GM23338 (cell line): ENCODE measurements at regions not wholly inside any gene's neighbourhood (a gene's known extent, or its start where the extent isn't known, plus 50 kb on each side); places are given as distances from the start of the nearest gene placed in this dataset.

Source experiments
- ATAC-seq: fragments of 200-7000 bp; cut with Tn5 transposase; 3 replicates; pipeline ENCODE4 v1.9.1; 2020
- DNase-seq: peaks from one replicate; pipeline ENCODE4 v3.0.0-alpha.2; 2015; ENCODE audit warnings: low spot score
- H2AFZ ChIP-seq: fragments of 200-600 bp; sonication (generic); 2 replicates; pipeline ENCODE4 v1.8.0; 2016; ENCODE audit warnings: antibody characterized with exemption, mild to moderate bottlenecking, moderate library complexity
- H3F3A ChIP-seq: fragments of 200-600 bp; sonication (generic); replicated peaks from 2 replicates; pipeline ENCODE4 v1.8.0; 2017; ENCODE audit warnings: antibody characterized with exemption, mixed run types, low read depth
- H3K27ac ChIP-seq: fragments of 200-600 bp; sonication (generic); 2 replicates; pipeline ENCODE4 v1.6.1; 2016; ENCODE audit warnings: low read depth
- H3K27me3 ChIP-seq: fragments of 200-600 bp; sonication (generic); 2 replicates; pipeline ENCODE4 v1.8.0; 2016; ENCODE audit warnings: mild to moderate bottlenecking, mixed run types, moderate library complexity; ENCODE audit not compliant: insufficient read depth
- H3K36me3 ChIP-seq: fragments of 200-600 bp; sonication (generic); 2 replicates; pipeline ENCODE4 v1.8.0; 2016; ENCODE audit warnings: mild to moderate bottlenecking; ENCODE audit not compliant: insufficient read depth
- H3K4me1 ChIP-seq: fragments of 200-600 bp; sonication (generic); 2 replicates; pipeline ENCODE4 v1.8.0; 2016; ENCODE audit warnings: mild to moderate bottlenecking, moderate library complexity; ENCODE audit not compliant: insufficient read depth
- H3K4me2 ChIP-seq: fragments of 200-600 bp; sonication (generic); 2 replicates; pipeline ENCODE4 v1.7.1; 2017; ENCODE audit warnings: mixed run types
- H3K4me3 ChIP-seq: fragments of 200-600 bp; sonication (generic); 2 replicates; pipeline ENCODE4 v1.6.1; 2016; ENCODE audit warnings: mixed run types
- H3K79me2 ChIP-seq: fragments of 200-600 bp; sonication (generic); replicated peaks from 2 replicates; pipeline ENCODE4 v1.8.0; 2017; ENCODE audit warnings: mild to moderate bottlenecking; ENCODE audit not compliant: insufficient read depth
- H3K9me2 ChIP-seq: fragments of 200-600 bp; sonication (generic); 2 replicates; pipeline ENCODE4 v1.8.0; 2017; ENCODE audit not compliant: insufficient read depth
- H4K20me1 ChIP-seq: fragments of 200-600 bp; sonication (generic); replicated peaks from 2 replicates; pipeline ENCODE4 v1.8.0; 2017; ENCODE audit warnings: mild to moderate bottlenecking; ENCODE audit not compliant: insufficient read depth
- H3K27ac Mint-ChIP-seq: 2 replicates; pipeline ENCODE4 v1.8.0; 2020; ENCODE audit warnings: inconsistent platforms, mild to moderate bottlenecking, moderate library complexity, mixed read lengths
- H3K27me3 Mint-ChIP-seq: 3 replicates; pipeline ENCODE4 v1.8.0; 2022; ENCODE audit warnings: low read depth, mild to moderate bottlenecking, moderate library complexity, mixed read lengths, inconsistent platforms; ENCODE audit not compliant: insufficient read depth, poor library complexity
- H3K36me3 Mint-ChIP-seq: 3 replicates; pipeline ENCODE4 v1.8.0; 2021; ENCODE audit warnings: low read depth, mild to moderate bottlenecking, inconsistent platforms, moderate library complexity, mixed read lengths
- H3K4me1 Mint-ChIP-seq: 3 replicates; pipeline ENCODE4 v1.8.0; 2020; ENCODE audit warnings: mild to moderate bottlenecking, inconsistent platforms, mixed read lengths
- H3K4me3 Mint-ChIP-seq: 3 replicates; pipeline ENCODE4 v1.8.0; 2021; ENCODE audit warnings: moderate library complexity, mild to moderate bottlenecking, inconsistent platforms, mixed read lengths
- H3K9me3 Mint-ChIP-seq: 3 replicates; pipeline ENCODE4 v1.8.0; 2020; ENCODE audit warnings: moderate library complexity, mild to moderate bottlenecking, inconsistent platforms, mixed read lengths
- CREB1 ChIP-seq: fragments of 250-450 bp; sonication (Bioruptor Pico); IDR thresholded peaks from 2 replicates; pipeline ENCODE4 v1.5.0; 2020; ENCODE audit warnings: low read depth, mild to moderate bottlenecking, moderate library complexity
- EZH2 ChIP-seq: fragments of 200-600 bp; sonication (generic); IDR thresholded peaks from one replicate; pipeline ENCODE4 v1.8.0; 2017; ENCODE audit warnings: antibody characterized with exemption, mild to moderate bottlenecking, low read depth; ENCODE audit not compliant: unreplicated experiment
- EZH2phosphoT487 ChIP-seq: fragments of 200-600 bp; sonication (generic); IDR thresholded peaks from one replicate; pipeline ENCODE4 v1.8.1; 2018; ENCODE audit warnings: antibody characterized with exemption; ENCODE audit not compliant: unreplicated experiment
- JUNB ChIP-seq: IDR thresholded peaks from one replicate; pipeline ENCODE4 v1.6.1; 2016; ENCODE audit warnings: antibody characterized with exemption; ENCODE audit not compliant: unreplicated experiment
- NANOG ChIP-seq: IDR thresholded peaks from 2 replicates; pipeline ENCODE4 v1.6.1; 2016; ENCODE audit warnings: antibody characterized with exemption, borderline replicate concordance
- POLR2AphosphoS5 ChIP-seq: IDR thresholded peaks from 2 replicates; pipeline ENCODE4 v1.6.1; 2016; ENCODE audit warnings: antibody characterized with exemption, low read depth
- STAT1 ChIP-seq: IDR thresholded peaks from one replicate; pipeline ENCODE4 v1.6.1; 2016; ENCODE audit warnings: antibody characterized with exemption; ENCODE audit not compliant: unreplicated experiment
- ZNF114 ChIP-seq: fragments of 250-450 bp; sonication (Bioruptor Pico); IDR thresholded peaks from 2 replicates; pipeline ENCODE4 v1.5.0; 2020; ENCODE audit warnings: mild to moderate bottlenecking, moderate library complexity
- ZNF331 ChIP-seq: fragments of 250-450 bp; sonication (Bioruptor Pico); IDR thresholded peaks from 2 replicates; pipeline ENCODE4 v1.5.0; 2020; ENCODE audit warnings: low read depth, mild to moderate bottlenecking, moderate library complexity
- TF ChIP-seq, protein P1 (sequence below), 2 experiments: fragments of 200-600 bp in 1 of 2; sonication (generic) in 1 of 2; conservative IDR thresholded peaks; 2 replicates each; pipeline versions ENCODE4 v1.5.1 to v1.6.1; 2016 to 2017; ENCODE audit warnings: antibody characterized with exemption in 2 of 2, low read depth in 2 of 2, mild to moderate bottlenecking in 2 of 2, moderate library complexity in 1 of 2
- TF ChIP-seq, protein P2 (sequence below): fragments of 250-450 bp; sonication (Bioruptor Pico); IDR thresholded peaks from 2 replicates; pipeline ENCODE4 v1.5.0; 2020; ENCODE audit warnings: mild to moderate bottlenecking, moderate library complexity
- TF ChIP-seq, protein P3 (sequence below): IDR thresholded peaks from one replicate; pipeline ENCODE4 v1.6.1; 2018; ENCODE audit warnings: antibody characterized with exemption; ENCODE audit not compliant: unreplicated experiment
- TF ChIP-seq, protein P4 (sequence below): IDR thresholded peaks from 2 replicates; pipeline ENCODE4 v1.6.1; 2016; ENCODE audit warnings: antibody characterized with exemption

DNA sequence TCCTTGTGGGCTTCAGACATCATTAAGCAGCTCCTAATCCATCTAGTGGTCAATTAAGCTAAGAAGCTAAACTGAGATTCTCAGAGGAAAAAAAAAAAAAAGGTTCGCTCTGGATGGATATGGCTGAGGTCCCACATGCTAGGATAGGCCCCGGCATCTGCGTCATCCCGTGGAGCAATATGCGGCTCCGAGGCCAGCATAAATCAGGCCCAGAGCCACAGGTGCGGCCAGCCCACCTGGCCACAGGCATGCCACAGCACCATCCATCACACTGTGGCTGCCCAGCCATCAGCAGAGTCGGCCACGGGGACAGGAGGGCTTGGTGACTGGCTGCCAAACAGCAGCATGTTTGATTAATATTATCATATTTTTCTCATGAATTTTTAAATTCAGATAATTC lies 106.9 kb upstream of the TIAM1 start:
- no peak overlapping the region for H3K27ac ChIP-seq
- no peak overlapping the region for H3K4me3 Mint-ChIP-seq
- ATAC-seq (no peak), DNase-seq (no peak)
- H3F3A ChIP-seq = no peaks in the 10 kb centered on the region
- no peaks in the 10 kb centered on the region for H3K36me3 ChIP-seq
- peaks cover 11% of the 10 kb centered on the region for H3K9me2 ChIP-seq
- peaks cover 11% of the 10 kb centered on the region; the same call in 2 of the 3 replicates for H3K36me3 Mint-ChIP-seq
- no peaks in the 10 kb centered on the region for H3K4me1 Mint-ChIP-seq
- no peaks in the 10 kb centered on the region; the same call in 2 of the 3 replicates for H3K9me3 Mint-ChIP-seq
- no peak overlapping the region for H3K27ac Mint-ChIP-seq
- no peaks in the 10 kb centered on the region for H4K20me1 ChIP-seq
- no peak overlapping the region for H3K4me2 ChIP-seq
- TF ChIP-seq POLR2AphosphoS5 = no peak
- no peak for TF ChIP-seq ZNF331 (CRISPR knock-in tag)
- no peak for TF ChIP-seq EZH2
- no peak for TF ChIP-seq STAT1
- TF ChIP-seq CREB1 (CRISPR knock-in tag) = no peak
- TF ChIP-seq NANOG = no peak
- TF ChIP-seq, protein P1, sequence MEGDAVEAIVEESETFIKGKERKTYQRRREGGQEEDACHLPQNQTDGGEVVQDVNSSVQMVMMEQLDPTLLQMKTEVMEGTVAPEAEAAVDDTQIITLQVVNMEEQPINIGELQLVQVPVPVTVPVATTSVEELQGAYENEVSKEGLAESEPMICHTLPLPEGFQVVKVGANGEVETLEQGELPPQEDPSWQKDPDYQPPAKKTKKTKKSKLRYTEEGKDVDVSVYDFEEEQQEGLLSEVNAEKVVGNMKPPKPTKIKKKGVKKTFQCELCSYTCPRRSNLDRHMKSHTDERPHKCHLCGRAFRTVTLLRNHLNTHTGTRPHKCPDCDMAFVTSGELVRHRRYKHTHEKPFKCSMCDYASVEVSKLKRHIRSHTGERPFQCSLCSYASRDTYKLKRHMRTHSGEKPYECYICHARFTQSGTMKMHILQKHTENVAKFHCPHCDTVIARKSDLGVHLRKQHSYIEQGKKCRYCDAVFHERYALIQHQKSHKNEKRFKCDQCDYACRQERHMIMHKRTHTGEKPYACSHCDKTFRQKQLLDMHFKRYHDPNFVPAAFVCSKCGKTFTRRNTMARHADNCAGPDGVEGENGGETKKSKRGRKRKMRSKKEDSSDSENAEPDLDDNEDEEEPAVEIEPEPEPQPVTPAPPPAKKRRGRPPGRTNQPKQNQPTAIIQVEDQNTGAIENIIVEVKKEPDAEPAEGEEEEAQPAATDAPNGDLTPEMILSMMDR (conservative IDR thresholded peaks at IDR 0.05; ENCODE audit: low read depth in 2 of 2) = no peak
- TF ChIP-seq, protein P2, sequence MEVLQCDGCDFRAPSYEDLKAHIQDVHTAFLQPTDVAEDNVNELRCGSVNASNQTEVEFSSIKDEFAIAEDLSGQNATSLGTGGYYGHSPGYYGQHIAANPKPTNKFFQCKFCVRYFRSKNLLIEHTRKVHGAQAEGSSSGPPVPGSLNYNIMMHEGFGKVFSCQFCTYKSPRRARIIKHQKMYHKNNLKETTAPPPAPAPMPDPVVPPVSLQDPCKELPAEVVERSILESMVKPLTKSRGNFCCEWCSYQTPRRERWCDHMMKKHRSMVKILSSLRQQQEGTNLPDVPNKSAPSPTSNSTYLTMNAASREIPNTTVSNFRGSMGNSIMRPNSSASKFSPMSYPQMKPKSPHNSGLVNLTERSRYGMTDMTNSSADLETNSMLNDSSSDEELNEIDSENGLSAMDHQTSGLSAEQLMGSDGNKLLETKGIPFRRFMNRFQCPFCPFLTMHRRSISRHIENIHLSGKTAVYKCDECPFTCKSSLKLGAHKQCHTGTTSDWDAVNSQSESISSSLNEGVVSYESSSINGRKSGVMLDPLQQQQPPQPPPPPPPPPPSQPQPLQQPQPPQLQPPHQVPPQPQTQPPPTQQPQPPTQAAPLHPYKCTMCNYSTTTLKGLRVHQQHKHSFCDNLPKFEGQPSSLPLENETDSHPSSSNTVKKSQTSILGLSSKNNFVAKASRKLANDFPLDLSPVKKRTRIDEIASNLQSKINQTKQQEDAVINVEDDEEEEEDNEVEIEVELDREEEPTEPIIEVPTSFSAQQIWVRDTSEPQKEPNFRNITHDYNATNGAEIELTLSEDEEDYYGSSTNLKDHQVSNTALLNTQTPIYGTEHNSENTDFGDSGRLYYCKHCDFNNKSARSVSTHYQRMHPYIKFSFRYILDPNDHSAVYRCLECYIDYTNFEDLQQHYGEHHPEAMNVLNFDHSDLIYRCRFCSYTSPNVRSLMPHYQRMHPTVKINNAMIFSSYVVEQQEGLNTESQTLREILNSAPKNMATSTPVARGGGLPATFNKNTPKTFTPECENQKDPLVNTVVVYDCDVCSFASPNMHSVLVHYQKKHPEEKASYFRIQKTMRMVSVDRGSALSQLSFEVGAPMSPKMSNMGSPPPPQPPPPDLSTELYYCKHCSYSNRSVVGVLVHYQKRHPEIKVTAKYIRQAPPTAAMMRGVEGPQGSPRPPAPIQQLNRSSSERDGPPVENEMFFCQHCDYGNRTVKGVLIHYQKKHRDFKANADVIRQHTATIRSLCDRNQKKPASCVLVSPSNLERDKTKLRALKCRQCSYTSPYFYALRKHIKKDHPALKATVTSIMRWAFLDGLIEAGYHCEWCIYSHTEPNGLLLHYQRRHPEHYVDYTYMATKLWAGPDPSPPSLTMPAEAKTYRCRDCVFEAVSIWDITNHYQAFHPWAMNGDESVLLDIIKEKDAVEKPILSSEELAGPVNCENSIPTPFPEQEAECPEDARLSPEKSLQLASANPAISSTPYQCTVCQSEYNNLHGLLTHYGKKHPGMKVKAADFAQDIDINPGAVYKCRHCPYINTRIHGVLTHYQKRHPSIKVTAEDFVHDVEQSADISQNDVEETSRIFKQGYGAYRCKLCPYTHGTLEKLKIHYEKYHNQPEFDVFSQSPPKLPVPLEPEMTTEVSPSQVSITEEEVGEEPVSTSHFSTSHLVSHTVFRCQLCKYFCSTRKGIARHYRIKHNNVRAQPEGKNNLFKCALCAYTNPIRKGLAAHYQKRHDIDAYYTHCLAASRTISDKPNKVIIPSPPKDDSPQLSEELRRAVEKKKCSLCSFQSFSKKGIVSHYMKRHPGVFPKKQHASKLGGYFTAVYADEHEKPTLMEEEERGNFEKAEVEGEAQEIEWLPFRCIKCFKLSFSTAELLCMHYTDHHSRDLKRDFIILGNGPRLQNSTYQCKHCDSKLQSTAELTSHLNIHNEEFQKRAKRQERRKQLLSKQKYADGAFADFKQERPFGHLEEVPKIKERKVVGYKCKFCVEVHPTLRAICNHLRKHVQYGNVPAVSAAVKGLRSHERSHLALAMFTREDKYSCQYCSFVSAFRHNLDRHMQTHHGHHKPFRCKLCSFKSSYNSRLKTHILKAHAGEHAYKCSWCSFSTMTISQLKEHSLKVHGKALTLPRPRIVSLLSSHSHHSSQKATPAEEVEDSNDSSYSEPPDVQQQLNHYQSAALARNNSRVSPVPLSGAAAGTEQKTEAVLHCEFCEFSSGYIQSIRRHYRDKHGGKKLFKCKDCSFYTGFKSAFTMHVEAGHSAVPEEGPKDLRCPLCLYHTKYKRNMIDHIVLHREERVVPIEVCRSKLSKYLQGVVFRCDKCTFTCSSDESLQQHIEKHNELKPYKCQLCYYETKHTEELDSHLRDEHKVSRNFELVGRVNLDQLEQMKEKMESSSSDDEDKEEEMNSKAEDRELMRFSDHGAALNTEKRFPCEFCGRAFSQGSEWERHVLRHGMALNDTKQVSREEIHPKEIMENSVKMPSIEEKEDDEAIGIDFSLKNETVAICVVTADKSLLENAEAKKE (CRISPR knock-in tag) = no peak
- TF ChIP-seq, protein P3, sequence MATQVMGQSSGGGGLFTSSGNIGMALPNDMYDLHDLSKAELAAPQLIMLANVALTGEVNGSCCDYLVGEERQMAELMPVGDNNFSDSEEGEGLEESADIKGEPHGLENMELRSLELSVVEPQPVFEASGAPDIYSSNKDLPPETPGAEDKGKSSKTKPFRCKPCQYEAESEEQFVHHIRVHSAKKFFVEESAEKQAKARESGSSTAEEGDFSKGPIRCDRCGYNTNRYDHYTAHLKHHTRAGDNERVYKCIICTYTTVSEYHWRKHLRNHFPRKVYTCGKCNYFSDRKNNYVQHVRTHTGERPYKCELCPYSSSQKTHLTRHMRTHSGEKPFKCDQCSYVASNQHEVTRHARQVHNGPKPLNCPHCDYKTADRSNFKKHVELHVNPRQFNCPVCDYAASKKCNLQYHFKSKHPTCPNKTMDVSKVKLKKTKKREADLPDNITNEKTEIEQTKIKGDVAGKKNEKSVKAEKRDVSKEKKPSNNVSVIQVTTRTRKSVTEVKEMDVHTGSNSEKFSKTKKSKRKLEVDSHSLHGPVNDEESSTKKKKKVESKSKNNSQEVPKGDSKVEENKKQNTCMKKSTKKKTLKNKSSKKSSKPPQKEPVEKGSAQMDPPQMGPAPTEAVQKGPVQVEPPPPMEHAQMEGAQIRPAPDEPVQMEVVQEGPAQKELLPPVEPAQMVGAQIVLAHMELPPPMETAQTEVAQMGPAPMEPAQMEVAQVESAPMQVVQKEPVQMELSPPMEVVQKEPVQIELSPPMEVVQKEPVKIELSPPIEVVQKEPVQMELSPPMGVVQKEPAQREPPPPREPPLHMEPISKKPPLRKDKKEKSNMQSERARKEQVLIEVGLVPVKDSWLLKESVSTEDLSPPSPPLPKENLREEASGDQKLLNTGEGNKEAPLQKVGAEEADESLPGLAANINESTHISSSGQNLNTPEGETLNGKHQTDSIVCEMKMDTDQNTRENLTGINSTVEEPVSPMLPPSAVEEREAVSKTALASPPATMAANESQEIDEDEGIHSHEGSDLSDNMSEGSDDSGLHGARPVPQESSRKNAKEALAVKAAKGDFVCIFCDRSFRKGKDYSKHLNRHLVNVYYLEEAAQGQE = no peak
- TF ChIP-seq JUNB = no peak
- TF ChIP-seq EZH2phosphoT487 = no peak
- TF ChIP-seq ZNF114 (CRISPR knock-in tag) = no peak
- TF ChIP-seq, protein P4, sequence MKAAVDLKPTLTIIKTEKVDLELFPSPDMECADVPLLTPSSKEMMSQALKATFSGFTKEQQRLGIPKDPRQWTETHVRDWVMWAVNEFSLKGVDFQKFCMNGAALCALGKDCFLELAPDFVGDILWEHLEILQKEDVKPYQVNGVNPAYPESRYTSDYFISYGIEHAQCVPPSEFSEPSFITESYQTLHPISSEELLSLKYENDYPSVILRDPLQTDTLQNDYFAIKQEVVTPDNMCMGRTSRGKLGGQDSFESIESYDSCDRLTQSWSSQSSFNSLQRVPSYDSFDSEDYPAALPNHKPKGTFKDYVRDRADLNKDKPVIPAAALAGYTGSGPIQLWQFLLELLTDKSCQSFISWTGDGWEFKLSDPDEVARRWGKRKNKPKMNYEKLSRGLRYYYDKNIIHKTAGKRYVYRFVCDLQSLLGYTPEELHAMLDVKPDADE = no peak
- no peak overlapping the region for H3K4me3 ChIP-seq
- H3K79me2 ChIP-seq = peaks cover 4% of the 10 kb centered on the region; the same call in 1 of the 2 replicates
- no peak overlapping the region for H2AFZ ChIP-seq
- H3K4me1 ChIP-seq = no peaks in the 10 kb centered on the region
- no peaks in the 10 kb centered on the region for H3K27me3 Mint-ChIP-seq
- H3K27me3 ChIP-seq = no peaks in the 10 kb centered on the region
